NCI-H446 treated with DMSO at 0.1 percent for 48 hours (cell line): ENCODE measurements at regions not wholly inside any gene's neighbourhood (a gene's known extent, or its start where the extent isn't known, plus 50 kb on each side); places are given as distances from the start of the nearest gene placed in this dataset.
A peak's percentile ranks its signal among the peaks of the same experiment; 100 is the strongest.

Source experiments
- DNase-seq: peaks from one replicate; lab custom pipeline; 2025; lab: John Stamatoyannopoulos, UW

- peak; percentile 72 for DNase-seq
These were observed 120.3 kb upstream of the PLEKHG7 start for GRCh38 chr12:92582475-92582874.

GRCh38 chr12:92581604-92582003 lies 121.2 kb upstream of the PLEKHG7 start:
- DNase-seq, result no peak

- no peak for DNase-seq
These were observed 127.7 kb upstream of the PLEKHG7 start for GRCh38 chr12:92574911-92575570.

DNA sequence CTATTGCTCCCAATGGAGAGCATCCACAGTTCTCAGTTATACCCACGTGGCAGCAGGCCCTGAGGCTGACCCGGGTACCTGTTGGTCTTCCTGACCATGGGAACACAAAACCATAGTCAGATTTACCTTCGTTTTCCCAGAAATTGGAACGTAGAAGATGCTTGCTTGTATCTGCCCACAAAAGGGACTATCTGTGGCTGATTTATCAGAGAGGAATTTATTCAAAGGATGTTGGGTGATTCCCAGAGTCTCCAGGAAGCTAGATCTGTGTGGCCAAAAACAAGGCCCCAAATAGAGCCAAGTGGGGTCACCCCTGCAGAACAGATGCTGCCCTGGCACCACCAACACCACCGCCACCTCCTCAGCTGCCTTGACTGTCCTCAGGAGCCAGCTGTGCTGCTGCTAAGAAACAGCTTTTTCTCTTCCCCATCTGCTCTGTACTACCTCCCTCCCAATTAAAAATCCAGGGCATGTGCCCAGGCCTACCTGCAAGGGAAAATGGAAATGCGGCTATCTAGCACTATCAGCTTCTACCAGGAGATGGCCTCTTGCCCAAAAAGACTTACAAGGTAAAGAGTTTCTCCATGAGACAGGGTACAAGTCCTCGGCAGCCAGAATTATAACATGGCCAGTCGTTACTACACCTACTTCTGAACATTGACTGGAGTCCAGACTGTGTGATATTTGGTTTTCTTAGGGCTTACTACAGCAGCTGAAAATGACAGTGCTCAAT lies 128.6 kb upstream of the PLEKHG7 start:
- no peak for DNase-seq

DNA sequence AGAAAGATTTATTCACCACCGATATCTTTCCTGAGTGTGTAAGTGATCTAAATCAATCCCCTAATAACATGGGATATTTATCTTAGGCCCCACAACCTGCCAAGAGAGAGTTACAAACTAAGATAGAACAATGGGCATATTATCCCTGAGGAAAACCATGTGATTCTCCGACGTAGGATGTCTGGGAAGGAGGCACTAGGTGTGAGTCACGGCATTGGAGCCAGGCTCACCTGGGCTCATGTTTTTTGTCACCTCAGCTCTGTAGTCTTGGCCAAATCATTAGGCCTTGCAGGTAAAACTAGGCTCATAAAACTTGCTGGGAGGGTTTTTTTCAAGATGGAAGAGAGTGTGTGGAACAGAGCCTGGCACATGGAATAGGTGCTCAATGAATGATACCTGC lies 129.7 kb upstream of the PLEKHG7 start:
- no peak for DNase-seq

DNA sequence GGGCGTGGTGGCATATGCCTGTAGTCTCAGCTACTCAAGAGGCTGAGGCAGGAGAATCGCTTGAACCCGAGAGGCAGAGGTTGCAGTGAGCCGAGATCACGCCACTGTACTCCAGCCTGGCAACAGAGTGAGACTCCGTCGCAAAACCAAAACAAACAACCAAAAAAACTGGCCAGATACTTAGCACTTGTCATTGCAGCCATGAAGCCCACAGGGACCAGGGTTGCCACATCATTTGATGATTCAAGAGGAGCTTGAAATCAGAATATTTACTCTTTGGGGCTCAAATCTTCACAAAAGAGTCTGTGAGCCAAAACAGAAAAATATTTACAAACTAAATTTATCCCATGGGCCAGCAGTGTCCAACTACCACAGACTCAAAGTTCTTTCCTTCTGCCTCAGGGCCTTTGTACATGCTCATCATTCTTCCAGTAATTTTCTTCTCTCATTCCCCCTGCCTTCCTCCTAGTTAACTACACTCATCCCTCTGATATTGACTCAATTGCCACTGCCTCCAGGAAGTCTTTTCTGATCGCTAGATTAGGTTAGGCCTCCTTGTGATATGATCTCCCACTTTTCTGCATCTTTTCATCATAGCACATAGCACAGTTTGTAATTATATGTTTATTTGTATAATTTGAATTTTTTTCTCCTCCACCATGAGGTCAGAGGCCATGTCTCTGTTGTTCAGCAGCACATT lies 130.8 kb upstream of the PLEKHG7 start:
- DNase-seq, result no peak

GRCh38 chr12:92571169-92571568 lies 131.6 kb upstream of the PLEKHG7 start:
- no peak for DNase-seq

DNA sequence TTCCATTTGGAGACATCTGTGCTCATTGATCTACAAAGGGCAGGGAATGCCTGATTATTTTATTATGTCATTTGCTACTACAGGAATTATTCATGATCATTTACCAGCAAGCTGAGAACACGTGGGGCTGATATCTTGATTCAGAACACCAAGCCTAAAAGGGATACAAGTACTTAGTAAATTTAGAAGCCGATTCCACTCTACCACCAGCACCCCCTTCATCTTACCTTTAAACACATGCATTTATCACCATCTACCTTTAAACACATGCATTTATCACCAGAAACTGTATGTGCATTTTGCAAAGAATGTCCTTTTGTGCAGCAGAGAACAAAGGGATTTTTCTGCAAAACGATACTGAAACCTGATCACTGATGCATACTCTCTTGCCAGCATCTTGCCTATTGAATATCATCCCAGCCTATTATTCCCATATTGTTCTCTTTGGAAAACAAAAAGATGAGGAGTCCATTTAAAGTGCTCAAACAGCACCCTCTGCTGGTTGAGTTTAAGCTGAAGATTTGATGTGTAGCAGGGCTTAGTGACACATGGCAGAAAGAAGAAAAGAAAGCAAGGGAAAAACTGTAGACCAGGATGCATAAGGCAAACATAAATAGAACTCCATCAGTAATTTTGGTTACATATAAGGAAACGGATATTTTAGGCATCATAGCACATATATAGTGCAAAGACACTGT lies 132.6 kb upstream of the PLEKHG7 start:
- DNase-seq, result peak; percentile 70

DNA sequence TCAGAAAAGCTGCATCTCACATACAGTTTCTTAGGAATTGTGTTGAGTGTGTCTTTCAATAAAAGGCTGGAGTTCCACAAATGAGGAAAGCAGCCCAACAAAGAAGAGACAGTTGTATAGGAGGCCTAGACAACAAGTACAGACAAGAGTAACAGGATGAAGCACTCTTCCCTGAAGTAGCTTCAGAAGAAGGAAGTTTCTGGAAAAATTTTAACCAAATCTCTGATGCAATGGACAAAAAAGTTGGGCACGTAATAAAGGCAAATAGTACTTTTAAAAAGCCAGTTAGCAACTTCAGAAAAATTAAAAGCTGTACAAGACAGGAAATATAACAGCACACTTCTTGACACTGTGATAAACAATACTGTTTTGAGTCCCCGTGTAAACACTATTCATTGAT lies 134.1 kb upstream of the PLEKHG7 start:
- DNase-seq, result no peak

DNA sequence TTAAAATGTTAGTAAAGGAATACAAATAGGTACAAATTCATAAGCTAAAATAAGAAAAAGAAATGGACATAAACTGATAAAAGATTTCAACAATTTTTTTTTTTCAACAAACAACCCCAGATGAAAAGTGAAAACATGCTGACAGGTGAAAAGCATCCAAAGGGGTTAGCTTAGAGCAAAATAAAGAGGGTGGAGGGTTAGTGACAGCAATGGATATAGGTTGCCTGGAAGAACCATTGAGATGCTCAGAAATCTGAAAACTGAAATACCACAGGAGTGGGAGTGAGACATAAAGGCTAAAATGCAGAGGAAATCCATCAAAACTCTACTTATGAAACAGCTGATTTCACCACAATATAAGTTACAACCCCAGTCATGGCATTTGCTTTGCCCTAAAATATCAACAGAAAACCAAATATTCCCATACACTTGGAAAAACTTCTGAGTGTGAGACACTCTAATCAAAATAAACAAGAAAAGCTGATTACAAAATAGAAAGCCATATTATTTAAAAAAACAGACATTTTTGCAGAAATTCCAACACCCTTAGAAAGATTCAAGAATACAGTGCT lies 136.3 kb upstream of the PLEKHG7 start:
- no peak for DNase-seq

DNA sequence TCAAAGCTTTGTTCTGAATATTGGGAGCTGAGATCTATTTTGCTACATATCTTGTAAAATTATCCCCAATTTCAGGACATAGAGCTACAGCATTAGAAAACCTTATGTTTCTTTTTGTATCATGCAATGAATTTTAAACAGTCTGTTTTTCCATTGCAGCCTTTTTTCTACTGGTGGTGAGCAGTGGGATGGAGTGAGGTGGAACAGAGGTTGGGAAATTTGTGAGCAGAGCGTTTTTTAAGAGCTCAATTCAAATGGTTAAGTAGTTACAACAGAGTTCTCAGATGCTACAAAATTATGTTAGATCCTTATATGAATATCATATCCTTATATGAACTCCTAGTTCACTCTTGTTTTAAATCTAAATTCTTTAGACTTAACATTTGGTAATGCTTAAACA lies 139.0 kb upstream of the PLEKHG7 start:
- no peak for DNase-seq

- no peak for DNase-seq
These were observed 140.6 kb upstream of the PLEKHG7 start for GRCh38 chr12:92562063-92562734.

DNA sequence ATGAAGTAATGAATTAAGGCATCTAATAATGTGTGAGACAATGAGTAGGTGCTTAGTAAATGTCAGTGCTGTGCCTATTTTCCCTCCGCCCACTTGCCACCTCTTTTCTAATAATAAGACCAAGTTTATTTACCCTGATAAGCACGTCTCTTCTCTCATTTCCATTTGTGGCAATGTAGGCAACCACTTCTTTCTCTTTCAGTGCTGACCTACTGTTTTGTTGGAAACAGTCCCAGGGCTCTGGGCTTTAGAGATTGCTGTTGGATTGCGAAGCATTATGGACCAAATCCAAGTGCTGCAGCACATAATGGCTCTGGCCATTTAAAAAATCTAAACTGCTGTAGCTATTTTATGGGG lies 141.3 kb upstream of the PLEKHG7 start:
- peak; percentile 79 for DNase-seq

GRCh38 chr12:92560713-92561542 lies 141.9 kb upstream of the PLEKHG7 start:
- no peak for DNase-seq

GRCh38 chr12:92558806-92559205 lies 144.0 kb upstream of the PLEKHG7 start:
- no peak for DNase-seq

DNA sequence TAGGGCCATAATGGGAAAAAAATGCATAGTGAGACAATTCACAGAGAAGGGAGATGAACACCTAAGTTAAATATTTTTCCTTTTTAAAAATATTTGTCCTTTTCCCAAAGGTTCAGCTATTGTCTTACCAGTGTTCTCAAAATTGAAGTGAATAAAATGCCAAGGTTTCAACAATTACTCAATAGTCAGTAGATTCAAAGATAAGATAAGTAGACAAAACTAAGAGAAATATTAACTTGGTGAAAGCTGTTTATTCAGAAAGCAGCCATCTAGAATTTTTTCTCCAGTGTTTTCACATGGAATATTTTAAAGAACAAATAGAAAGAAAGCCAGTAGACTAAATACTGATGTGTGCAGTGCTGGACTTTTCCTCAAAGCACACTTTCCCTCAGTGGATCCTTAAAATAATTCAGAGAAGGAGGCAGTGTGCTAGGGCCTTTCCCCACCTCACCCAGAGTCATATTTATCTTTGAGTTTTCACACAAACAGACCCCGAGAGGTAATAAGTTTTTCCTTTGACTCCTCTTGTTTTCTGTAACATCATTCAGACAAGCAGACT lies 144.5 kb upstream of the PLEKHG7 start:
- DNase-seq, result no peak

- no peak for DNase-seq
These were observed 145.4 kb upstream of the PLEKHG7 start for GRCh38 chr12:92557422-92557724.

GRCh38 chr12:92556637-92557421 lies 146.0 kb upstream of the PLEKHG7 start:
- DNase-seq, result no peak

GRCh38 chr12:92556141-92556540 lies 146.6 kb upstream of the PLEKHG7 start:
- no peak for DNase-seq
